ENCODE measurements at regions not wholly inside any gene's neighbourhood (a gene's known extent, or its start where the extent isn't known, plus 50 kb on each side); places are given as distances from the start of the nearest gene placed in this dataset.

GRCh38 chr2:16775899-16776231 lies 110.2 kb upstream of the CYRIA start:
- TF ChIP-seq POLR2A (IDR thresholded peaks at IDR 0.05) (no peak), CTCF (IDR thresholded peaks at IDR 0.05) (no peak), POLR2AphosphoS5 (IDR thresholded peaks at IDR 0.05) (no peak)
